ENCODE measurements at regions not wholly inside any gene's neighbourhood (a gene's known extent, or its start where the extent isn't known, plus 50 kb on each side); places are given as distances from the start of the nearest gene placed in this dataset.

- TF ChIP-seq, protein P1, sequence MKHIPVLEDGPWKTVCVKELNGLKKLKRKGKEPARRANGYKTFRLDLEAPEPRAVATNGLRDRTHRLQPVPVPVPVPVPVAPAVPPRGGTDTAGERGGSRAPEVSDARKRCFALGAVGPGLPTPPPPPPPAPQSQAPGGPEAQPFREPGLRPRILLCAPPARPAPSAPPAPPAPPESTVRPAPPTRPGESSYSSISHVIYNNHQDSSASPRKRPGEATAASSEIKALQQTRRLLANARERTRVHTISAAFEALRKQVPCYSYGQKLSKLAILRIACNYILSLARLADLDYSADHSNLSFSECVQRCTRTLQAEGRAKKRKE (CRISPR knock-in tag; IDR thresholded peaks at IDR 0.05; ENCODE audit: low read depth) = no peak
- no peak for TF ChIP-seq ESRRA (IDR thresholded peaks at IDR 0.05; ENCODE audit: borderline replicate concordance, low read length)
- TF ChIP-seq HDAC2 (IDR thresholded peaks at IDR 0.05) = no peak
These were observed 208.8 kb upstream of the ARG1 start (continued) for GRCh38 chr6:131363947-131364834.

DNA sequence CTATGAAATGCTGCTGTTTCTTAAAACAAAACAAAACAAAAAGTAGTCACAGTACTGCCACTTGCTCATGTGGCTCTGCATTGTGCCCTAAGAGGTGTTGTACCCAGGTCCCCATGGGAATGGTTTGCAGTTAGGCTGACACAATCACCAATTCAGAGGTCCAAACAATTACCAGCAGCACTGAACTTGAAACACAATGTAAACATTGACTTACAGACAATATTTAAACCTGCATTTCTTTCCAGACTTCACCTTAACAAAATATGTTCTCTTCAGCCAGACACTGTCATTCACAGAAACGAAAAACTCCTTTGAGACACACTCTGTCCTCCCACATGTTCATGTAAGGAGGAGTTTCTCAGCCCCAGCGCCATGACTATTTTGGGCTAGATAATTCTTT lies 206.8 kb upstream of the ARG1 start:
- Histone ChIP-seq H3K4me3 (no peak overlapping the region), H3K4me2 (no peak overlapping the region), H3K27ac (no peak overlapping the region), H3K4me1 (peaks cover 15% of the 10 kb centered on the region; the same call in 2 of the 3 replicates), H3K9me3 (no peaks in the 10 kb centered on the region)
- DNase-seq (ENCODE audit: low read depth in 1 of 2, low spot score in 1 of 2) (no peak), ATAC-seq (no peak), FAIRE-seq (no peak)
- ChIA-PET CTCF (no interaction called here), POLR2A (no interaction called here)
- WGBS (ENCODE audit: missing lambda C conversion rate) = 53% methylated on average over 2 of the region's 2 CpGs
- TF ChIP-seq, protein P2, sequence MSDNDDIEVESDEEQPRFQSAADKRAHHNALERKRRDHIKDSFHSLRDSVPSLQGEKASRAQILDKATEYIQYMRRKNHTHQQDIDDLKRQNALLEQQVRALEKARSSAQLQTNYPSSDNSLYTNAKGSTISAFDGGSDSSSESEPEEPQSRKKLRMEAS (IDR thresholded peaks at IDR 0.05) = no peak
- TF ChIP-seq ZC3H11A (IDR thresholded peaks at IDR 0.05) (no peak), GATA3 (IDR thresholded peaks at IDR 0.05; ENCODE audit: borderline replicate concordance) (no peak), POLR2A (IDR thresholded peaks at IDR 0.05; ENCODE audit: low read length) (no peak), PHF8 (IDR thresholded peaks at IDR 0.05; ENCODE audit: borderline replicate concordance, low read depth) (no peak), ZSCAN20 (CRISPR knock-in tag; IDR thresholded peaks at IDR 0.05) (no peak), CHD4 (IDR thresholded peaks at IDR 0.05; ENCODE audit: borderline replicate concordance) (no peak), CEBPB (IDR thresholded peaks at IDR 0.05) (no peak), RFX5 (IDR thresholded peaks at IDR 0.05) (no peak), HOXB5 (CRISPR knock-in tag; IDR thresholded peaks at IDR 0.05) (no peak), EP300 (IDR thresholded peaks at IDR 0.05) (no peak), EHMT2 (IDR thresholded peaks at IDR 0.05; ENCODE audit: low read depth) (no peak), HOXA7 (CRISPR knock-in tag; IDR thresholded peaks at IDR 0.05) (no peak), TP53 (CRISPR knock-in tag; IDR thresholded peaks at IDR 0.05) (no peak)

DNA sequence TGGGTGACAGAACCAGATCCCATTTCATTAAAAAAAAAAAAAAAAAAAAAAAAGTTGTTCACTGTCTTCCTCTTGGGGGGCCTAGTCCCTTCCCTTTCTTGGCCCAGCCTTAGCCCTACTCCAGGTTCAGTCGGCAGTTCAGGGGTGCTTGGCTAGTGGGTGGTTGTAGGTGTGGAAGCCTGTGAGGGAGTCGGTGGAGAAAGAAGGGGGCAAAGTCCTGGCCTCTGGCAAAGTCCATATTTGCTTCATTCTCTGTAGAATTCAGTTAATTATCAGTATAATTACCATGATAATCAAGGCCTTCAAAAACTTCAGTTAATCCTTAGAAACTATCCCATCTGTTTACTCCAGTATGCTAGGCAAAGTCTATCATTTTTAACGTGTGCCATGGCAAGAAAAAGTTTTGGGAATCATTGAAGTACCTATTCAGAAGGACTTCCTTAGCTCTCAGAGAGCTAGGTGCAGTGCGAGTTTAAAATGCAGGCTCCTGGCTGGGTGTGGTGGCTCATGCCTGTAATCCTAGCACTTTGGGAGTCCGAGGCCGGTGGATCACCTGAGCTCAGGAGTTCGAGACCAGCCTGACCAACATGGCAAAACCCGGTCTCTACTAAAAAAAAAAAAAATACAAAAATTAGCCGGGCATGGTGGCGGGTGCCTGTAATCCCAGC lies 205.7 kb upstream of the ARG1 start:
- Histone ChIP-seq H3K4me2 (no peak overlapping the region), H3K4me3 (no peak overlapping the region), H3K9me3 (no peaks in the 10 kb centered on the region), H3K4me1 (peaks cover 4% of the 10 kb centered on the region; the same call in 1 of the 3 replicates), H3K27ac (no peak overlapping the region)
- DNase-seq (ENCODE audit: low read depth in 1 of 2, low spot score in 1 of 2) = no peak
- WGBS (ENCODE audit: missing lambda C conversion rate) = 71% methylated on average over 10 of the region's 10 CpGs
- TF ChIP-seq HEYL (CRISPR knock-in tag; IDR thresholded peaks at IDR 0.05) = no peak
- TF ChIP-seq RAD21 (conservative IDR thresholded peaks at IDR 0.05 in 1 of 2, IDR thresholded peaks at IDR 0.05 in 1 of 2) = no peak
- no peak for TF ChIP-seq HOXB5 (CRISPR knock-in tag; IDR thresholded peaks at IDR 0.05)
- no peak for TF ChIP-seq CBX2 (IDR thresholded peaks at IDR 0.05; ENCODE audit: borderline replicate concordance, low read depth)
- no peak for TF ChIP-seq JUNB (IDR thresholded peaks at IDR 0.05)
- TF ChIP-seq KDM1A (IDR thresholded peaks at IDR 0.05; ENCODE audit: low read depth) = no peak
- TF ChIP-seq NR3C1 (IDR thresholded peaks at IDR 0.05) = no peak
- no peak for TF ChIP-seq EHMT2 (IDR thresholded peaks at IDR 0.05; ENCODE audit: low read depth)
- no peak for TF ChIP-seq CHD4 (IDR thresholded peaks at IDR 0.05; ENCODE audit: borderline replicate concordance)
- TF ChIP-seq, protein P2 (IDR thresholded peaks at IDR 0.05) = no peak
- TF ChIP-seq FOSL2 (IDR thresholded peaks at IDR 0.05) = no peak
- TF ChIP-seq FOSL2 (CRISPR knock-in tag; IDR thresholded peaks at IDR 0.05) = no peak
- TF ChIP-seq CHD2 (IDR thresholded peaks at IDR 0.05; ENCODE audit: low read length, partially characterized antibody) = no peak
- TF ChIP-seq, protein P1 (CRISPR knock-in tag; IDR thresholded peaks at IDR 0.05; ENCODE audit: low read depth) = no peak
- TF ChIP-seq USF2 (IDR thresholded peaks at IDR 0.05) = no peak
- no peak for TF ChIP-seq FOXS1 (CRISPR knock-in tag; IDR thresholded peaks at IDR 0.05)
- TF ChIP-seq, protein P3, sequence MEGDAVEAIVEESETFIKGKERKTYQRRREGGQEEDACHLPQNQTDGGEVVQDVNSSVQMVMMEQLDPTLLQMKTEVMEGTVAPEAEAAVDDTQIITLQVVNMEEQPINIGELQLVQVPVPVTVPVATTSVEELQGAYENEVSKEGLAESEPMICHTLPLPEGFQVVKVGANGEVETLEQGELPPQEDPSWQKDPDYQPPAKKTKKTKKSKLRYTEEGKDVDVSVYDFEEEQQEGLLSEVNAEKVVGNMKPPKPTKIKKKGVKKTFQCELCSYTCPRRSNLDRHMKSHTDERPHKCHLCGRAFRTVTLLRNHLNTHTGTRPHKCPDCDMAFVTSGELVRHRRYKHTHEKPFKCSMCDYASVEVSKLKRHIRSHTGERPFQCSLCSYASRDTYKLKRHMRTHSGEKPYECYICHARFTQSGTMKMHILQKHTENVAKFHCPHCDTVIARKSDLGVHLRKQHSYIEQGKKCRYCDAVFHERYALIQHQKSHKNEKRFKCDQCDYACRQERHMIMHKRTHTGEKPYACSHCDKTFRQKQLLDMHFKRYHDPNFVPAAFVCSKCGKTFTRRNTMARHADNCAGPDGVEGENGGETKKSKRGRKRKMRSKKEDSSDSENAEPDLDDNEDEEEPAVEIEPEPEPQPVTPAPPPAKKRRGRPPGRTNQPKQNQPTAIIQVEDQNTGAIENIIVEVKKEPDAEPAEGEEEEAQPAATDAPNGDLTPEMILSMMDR (IDR thresholded peaks at IDR 0.05) = no peak
- no peak for TF ChIP-seq ESRRA (IDR thresholded peaks at IDR 0.05; ENCODE audit: borderline replicate concordance, low read length)
- TF ChIP-seq RFX5 (IDR thresholded peaks at IDR 0.05) = no peak
- no peak for TF ChIP-seq PHF8 (IDR thresholded peaks at IDR 0.05; ENCODE audit: borderline replicate concordance, low read depth)
- no peak for ATAC-seq
- ChIA-PET CTCF (no interaction called here), POLR2A (no interaction called here)
- no peak for FAIRE-seq

All from A549 (cell line).